Keratinocyte (primary cell): ENCODE measurements at regions not wholly inside any gene's neighbourhood (a gene's known extent, or its start where the extent isn't known, plus 50 kb on each side); places are given as distances from the start of the nearest gene placed in this dataset.

ENCODE experiments used
- CTCF ChIP-seq, 3 experiments: IDR thresholded peaks in 1 of 3; conservative IDR thresholded peaks in 1 of 3; optimal IDR thresholded peaks in 1 of 3; 2 replicates in 2 of 3; 3 replicates in 1 of 3; pipeline versions ENCODE3 to v1.5.1; 2011; ENCODE audit warnings: low read length in 3 of 3, mild to moderate bottlenecking in 3 of 3, moderate library complexity in 2 of 3, control low read depth in 1 of 3, inconsistent platforms in 1 of 3; ENCODE audit not compliant: insufficient read depth in 2 of 3; ENCODE audit errors: extremely low read depth in 1 of 3
- EZH2 ChIP-seq: IDR thresholded peaks from one replicate; pipeline ENCODE4 v1.6.1; 2012; ENCODE audit warnings: inconsistent platforms, mild to moderate bottlenecking, low read length, moderate library complexity

- no peak for TF ChIP-seq CTCF (optimal IDR thresholded peaks at IDR 0.05 in 1 of 3, IDR thresholded peaks at IDR 0.05 in 1 of 3, conservative IDR thresholded peaks at IDR 0.05 in 1 of 3; ENCODE audit: extremely low read depth in 1 of 3, insufficient read depth in 2 of 3, low read length in 3 of 3)
- no peak for TF ChIP-seq EZH2
Measured at GRCh38 chr15:47401427-47401826, 315.9 kb upstream of the SEMA6D start.
